Gastrocnemius medialis (tissue), 4 donors: ENCODE measurements at regions not wholly inside any gene's neighbourhood (a gene's known extent, or its start where the extent isn't known, plus 50 kb on each side); places are given as distances from the start of the nearest gene placed in this dataset.

Source experiments
- CTCF ChIP-seq, 5 experiments: fragments of 450-650 bp in 3 of 5; fragments of 200-600 bp in 2 of 5; sonication (generic) in 2 of 5; IDR thresholded peaks in 4 of 5; conservative IDR thresholded peaks in 1 of 5; 1 replicate in 4 of 5; 2 replicates in 1 of 5; pipeline ENCODE4 v1.5.1; 2016 to 2019; ENCODE audit warnings: antibody characterized with exemption in 5 of 5, mild to moderate bottlenecking in 3 of 5, moderate library complexity in 3 of 5
- POLR2A ChIP-seq, 2 donors: fragments of 450-650 bp; IDR thresholded peaks; one replicate each; pipeline ENCODE4 v1.6.1; 2017; ENCODE audit warnings: antibody characterized with exemption in 2 of 2, mild to moderate bottlenecking in 2 of 2, moderate library complexity in 2 of 2

GRCh38 chrX:88146577-88146976 lies 600.4 kb upstream of the CPXCR1 start:
- TF ChIP-seq CTCF (IDR thresholded peaks at IDR 0.05 in 4 of 5, conservative IDR thresholded peaks at IDR 0.05 in 1 of 5) (no peak), POLR2A (IDR thresholded peaks at IDR 0.05) (no peak)
